NCI-H187 treated with DMSO at 0.1 percent for 48 hours (cell line): ENCODE measurements at regions not wholly inside any gene's neighbourhood (a gene's known extent, or its start where the extent isn't known, plus 50 kb on each side); places are given as distances from the start of the nearest gene placed in this dataset.

Source experiments
- DNase-seq: peaks from one replicate; lab custom pipeline; 2025; lab: John Stamatoyannopoulos, UW

DNA sequence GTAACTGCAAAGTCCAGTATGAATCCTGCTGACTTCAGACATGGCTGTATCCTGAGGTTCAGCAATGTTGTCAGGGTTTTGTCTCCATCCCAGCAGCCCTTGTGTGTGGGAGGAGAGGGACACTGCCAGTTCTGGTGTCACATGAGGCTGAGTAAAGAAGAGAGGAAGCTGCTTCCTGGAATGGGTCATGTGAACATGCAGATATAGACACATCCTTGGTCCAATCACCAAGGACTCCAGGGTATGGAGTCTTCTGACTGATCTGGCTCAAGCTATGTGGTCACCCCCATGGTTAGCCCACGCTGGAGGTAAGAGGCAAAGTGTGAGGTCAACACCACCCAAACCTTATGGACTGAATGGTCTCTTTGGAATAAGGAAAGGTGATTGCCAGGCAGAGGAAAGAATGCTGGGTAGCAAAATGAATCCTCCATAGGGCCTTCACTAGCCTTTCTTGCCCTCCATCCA, 134.4 kb upstream of the SLC1A4 start:
- no peak for DNase-seq

GRCh38 chr2:64857581-64858471, 131.4 kb upstream of the SLC1A4 start:
- DNase-seq: no peak

GRCh38 chr2:64858541-64859311, 130.5 kb upstream of the SLC1A4 start:
- no peak for DNase-seq

DNA sequence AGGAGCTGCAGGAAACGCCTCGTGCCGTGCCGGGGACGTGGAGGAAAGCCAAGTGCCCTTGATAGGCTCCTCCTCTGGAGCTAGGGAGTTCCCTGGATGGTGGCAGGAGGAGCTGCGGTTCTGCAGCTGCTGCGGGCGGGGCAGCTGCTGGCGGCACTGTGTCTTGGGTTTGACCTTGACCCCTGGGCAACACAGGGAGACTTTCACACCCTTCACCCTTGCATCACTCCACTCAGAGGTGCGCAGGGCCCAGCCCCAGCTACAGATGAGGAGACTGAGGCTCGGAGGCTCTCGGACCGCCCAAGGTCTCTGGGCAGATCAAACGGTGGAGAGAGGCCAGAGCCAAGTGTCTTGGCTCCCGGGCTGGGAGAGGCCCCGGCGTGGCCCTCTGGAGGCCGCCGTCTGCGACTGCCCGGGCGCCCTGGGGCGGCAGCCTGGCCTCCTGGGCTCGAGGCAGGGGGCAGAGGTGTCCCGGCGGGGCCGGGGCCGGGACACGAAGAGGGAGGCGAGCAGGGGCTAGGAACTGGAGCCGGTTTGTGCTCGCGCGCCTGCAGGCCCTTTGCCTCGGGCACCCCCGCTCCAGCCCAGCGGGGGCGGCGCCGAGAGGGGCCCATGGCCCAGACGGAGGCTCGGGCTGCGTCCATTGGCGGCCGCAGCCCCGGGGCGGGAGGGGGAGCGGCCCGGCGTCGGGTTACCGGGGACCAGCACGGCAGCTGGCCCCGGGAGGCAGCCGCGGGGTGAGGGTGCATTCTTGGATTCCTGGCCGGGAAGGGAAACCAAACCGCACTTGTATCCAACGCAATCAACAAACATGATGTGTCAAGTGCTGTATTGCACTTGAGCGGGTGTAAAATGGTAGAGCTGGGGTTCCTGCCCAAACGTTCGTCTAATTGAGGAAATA, 129.6 kb upstream of the SLC1A4 start:
- peak; percentile 85 for DNase-seq

DNA sequence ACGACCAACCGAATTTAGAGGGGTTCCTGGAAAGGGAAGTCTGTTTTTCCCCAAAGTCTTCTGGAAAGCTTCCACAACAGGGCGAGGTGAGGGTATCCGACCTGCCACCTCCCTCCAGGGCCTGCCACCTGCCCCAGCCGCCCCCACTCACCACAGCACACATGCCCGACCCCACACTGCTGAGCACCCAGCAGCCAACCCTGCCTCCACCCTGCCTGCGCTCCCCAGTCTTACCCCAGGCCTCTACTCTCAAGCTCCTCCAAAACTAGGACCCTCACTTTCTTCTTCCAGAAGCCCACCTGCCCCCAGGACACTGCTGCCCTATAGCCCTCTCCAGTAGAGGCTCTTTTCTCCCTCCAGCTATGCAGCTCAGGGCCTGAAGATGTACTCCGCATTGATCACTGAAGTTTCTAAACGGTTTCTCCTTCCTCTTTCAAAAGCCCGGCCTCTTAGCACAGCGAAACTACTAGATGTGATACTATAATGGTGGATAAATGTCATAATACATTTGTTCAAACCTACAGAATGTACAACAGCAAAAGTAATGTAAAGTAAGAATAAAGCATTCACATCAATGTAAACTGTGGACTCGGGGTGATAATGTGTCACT, 128.8 kb upstream of the SLC1A4 start:
- DNase-seq: no peak

GRCh38 chr2:64860936-64861335, 128.3 kb upstream of the SLC1A4 start:
- no peak for DNase-seq

GRCh38 chr2:64861452-64862397, 127.5 kb upstream of the SLC1A4 start:
- no peak for DNase-seq

- DNase-seq: no peak
Observed at GRCh38 chr2:64862623-64863022, 126.6 kb upstream of the SLC1A4 start.

DNA sequence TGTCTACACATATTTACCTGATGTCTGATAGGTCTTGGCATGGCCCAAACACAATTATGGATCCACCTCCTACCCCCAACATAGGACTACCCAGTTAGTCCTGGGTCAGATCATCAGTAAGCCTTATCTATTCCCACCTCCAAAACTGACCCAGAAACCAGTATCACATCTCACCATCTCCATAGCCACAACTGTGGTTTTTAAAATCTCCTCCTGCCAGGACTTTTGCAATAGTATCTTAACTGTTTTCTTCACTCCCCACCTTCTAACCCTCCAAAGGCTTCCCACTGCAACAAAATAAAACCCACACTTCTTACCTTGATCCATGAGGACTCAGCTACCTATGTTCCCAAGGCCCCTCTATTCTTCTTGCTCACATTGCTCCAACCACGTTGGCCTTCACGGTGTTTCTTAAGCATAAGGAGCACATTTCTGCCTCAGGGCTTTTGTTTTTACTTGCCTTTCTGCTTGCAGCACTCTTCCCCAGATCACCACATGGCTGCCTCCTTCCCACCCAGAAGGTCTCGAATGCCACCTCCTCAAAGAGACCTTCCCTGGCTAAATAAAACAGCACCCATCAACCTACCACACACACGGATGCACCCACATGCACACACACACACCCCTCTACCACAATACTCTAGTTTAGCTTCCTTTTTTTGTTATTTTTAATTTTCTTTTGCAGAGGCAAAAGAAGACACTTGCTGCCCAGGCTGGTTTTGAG, 125.9 kb upstream of the SLC1A4 start:
- DNase-seq: no peak

- DNase-seq: peak; percentile 22
Observed at GRCh38 chr2:64865073-64865830, 123.9 kb upstream of the SLC1A4 start.

DNA sequence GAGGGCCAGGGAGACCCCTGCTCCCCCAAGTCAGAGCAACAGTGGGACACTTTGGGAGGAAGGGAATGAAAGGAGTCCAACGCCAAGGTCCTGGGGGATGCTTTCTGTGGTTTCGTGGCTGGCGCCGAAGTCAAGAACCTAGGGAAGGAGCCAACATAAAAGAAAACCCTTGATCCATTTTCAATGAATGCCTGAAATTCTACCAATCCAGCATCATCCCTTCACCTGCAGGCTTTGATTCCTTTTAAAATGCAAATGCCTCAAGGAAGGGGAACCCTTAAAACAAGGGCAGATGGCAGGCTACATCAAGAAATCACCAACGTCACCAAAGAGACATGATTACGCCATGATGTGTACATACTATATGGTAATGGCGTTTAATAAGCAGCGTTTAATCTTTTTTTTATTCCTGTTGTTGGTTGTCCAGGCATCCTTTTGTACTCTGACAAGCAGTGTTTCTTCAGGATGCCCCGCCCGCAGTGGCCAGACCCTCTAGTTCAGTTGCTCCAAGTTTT, 123.3 kb upstream of the SLC1A4 start:
- DNase-seq: no peak

- DNase-seq: no peak
Observed at GRCh38 chr2:64866797-64867196, 122.4 kb upstream of the SLC1A4 start.

- DNase-seq: no peak
Observed at GRCh38 chr2:64867253-64867996, 121.8 kb upstream of the SLC1A4 start.

GRCh38 chr2:64869126-64869525, 120.1 kb upstream of the SLC1A4 start:
- no peak for DNase-seq

GRCh38 chr2:64873472-64873924, 115.7 kb upstream of the SLC1A4 start:
- DNase-seq: peak; percentile 29

DNA sequence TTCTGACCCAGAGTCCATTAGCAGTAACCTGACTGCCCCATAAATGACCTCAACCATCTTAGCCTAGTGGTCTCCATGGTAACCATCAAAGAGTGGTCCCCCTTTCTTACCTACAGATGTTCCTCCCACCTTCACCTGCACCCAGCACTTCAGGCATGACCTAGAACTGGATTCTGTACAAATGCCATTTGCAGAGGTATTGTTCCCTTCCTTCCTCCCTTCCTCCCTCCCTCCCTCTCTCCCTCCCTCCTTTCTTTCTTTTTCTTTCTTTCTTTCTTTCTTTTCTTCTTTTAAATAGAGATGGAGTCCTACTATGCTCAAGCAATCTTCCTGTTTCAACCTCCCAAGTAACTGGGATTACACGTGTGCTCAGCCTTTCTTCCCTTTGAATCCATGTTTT, 114.6 kb upstream of the SLC1A4 start:
- no peak for DNase-seq

GRCh38 chr2:64875368-64875767, 113.8 kb upstream of the SLC1A4 start:
- no peak for DNase-seq

- peak; percentile 47 for DNase-seq
Observed at GRCh38 chr2:64876137-64876647, 113.0 kb upstream of the SLC1A4 start.
